Loucy (cell line): ENCODE measurements at regions not wholly inside any gene's neighbourhood (a gene's known extent, or its start where the extent isn't known, plus 50 kb on each side); places are given as distances from the start of the nearest gene placed in this dataset.

Experiments
- H2AFZ ChIP-seq: fragments of 200-600 bp; sonication (generic); 2 replicates; pipeline ENCODE4 v1.6.0; 2016; ENCODE audit warnings: antibody characterized with exemption, mild to moderate bottlenecking, low read length, moderate library complexity
- H3F3A ChIP-seq: fragments of 200-600 bp; 2 replicates; pipeline ENCODE4 v1.6.0; 2016; ENCODE audit warnings: antibody characterized with exemption, low read depth, mild to moderate bottlenecking
- H3K27me3 ChIP-seq: fragments of 200-600 bp; sonication (generic); 2 replicates; pipeline ENCODE4 v1.6.1; 2014; ENCODE audit warnings: low read length, mild to moderate bottlenecking; ENCODE audit not compliant: insufficient read depth, poor library complexity, severe bottlenecking
- H3K36me3 ChIP-seq: fragments of 200-600 bp; sonication (generic); 2 replicates; pipeline ENCODE4 v1.6.1; 2016; ENCODE audit warnings: low read length; ENCODE audit not compliant: insufficient read depth
- H3K4me1 ChIP-seq: fragments of 200-600 bp; sonication (generic); 2 replicates; pipeline ENCODE4 v1.5.1; 2014; ENCODE audit warnings: low read length, mild to moderate bottlenecking; ENCODE audit not compliant: insufficient read depth, poor library complexity, severe bottlenecking
- H3K4me2 ChIP-seq: fragments of 200-600 bp; sonication (generic); 2 replicates; pipeline ENCODE4 v1.6.0; 2014; ENCODE audit warnings: antibody characterized with exemption, low read length, low read depth, mild to moderate bottlenecking; ENCODE audit not compliant: poor library complexity, severe bottlenecking
- H3K4me3 ChIP-seq: fragments of 200-600 bp; sonication (generic); 2 replicates; pipeline ENCODE4 v1.5.1; 2014; ENCODE audit warnings: low read length, mild to moderate bottlenecking, mixed read lengths; ENCODE audit not compliant: poor library complexity, severe bottlenecking
- H3K79me2 ChIP-seq: fragments of 200-600 bp; sonication (generic); 2 replicates; pipeline ENCODE4 v1.6.1; 2014; ENCODE audit warnings: low read length; ENCODE audit not compliant: insufficient read depth
- H3K9ac ChIP-seq: fragments of 200-600 bp; sonication (generic); 2 replicates; pipeline ENCODE4 v1.6.0; 2014; ENCODE audit warnings: mild to moderate bottlenecking, low read depth, low read length, moderate library complexity; ENCODE audit not compliant: poor library complexity, severe bottlenecking
- H3K9me2 ChIP-seq: fragments of 200-600 bp; sonication (generic); replicated peaks from 2 replicates; pipeline ENCODE4 v1.6.1; 2016; ENCODE audit warnings: low read depth, low read length, mixed read lengths
- H3K9me3 ChIP-seq: fragments of 200-600 bp; sonication (generic); 2 replicates; pipeline ENCODE4 v1.6.1; 2014; ENCODE audit warnings: mild to moderate bottlenecking, antibody characterized with exemption, low read length, low read depth; ENCODE audit not compliant: insufficient read depth
- H4K20me1 ChIP-seq: fragments of 200-600 bp; sonication (generic); 2 replicates; pipeline ENCODE4 v1.6.0; 2014; ENCODE audit warnings: antibody characterized with exemption, low read length, mild to moderate bottlenecking; ENCODE audit not compliant: insufficient read depth, poor library complexity, severe bottlenecking
- CTCF ChIP-seq: fragments of 200-600 bp; sonication (generic); conservative IDR thresholded peaks from 2 replicates; pipeline ENCODE4 v1.5.1; 2014; ENCODE audit warnings: mild to moderate bottlenecking, antibody characterized with exemption, low read length
- EZH2phosphoT487 ChIP-seq: fragments of 200-600 bp; IDR thresholded peaks from 2 replicates; pipeline ENCODE4 v1.6.1; 2018; ENCODE audit warnings: antibody characterized with exemption, mild to moderate bottlenecking, moderate library complexity, borderline replicate concordance

- TF ChIP-seq EZH2phosphoT487 (no peak), CTCF (no peak)
- no peaks in the 10 kb centered on the region for H3K79me2 ChIP-seq
- no peak overlapping the region for H2AFZ ChIP-seq
- H3K4me3 ChIP-seq, result no peak overlapping the region
- no peaks in the 10 kb centered on the region for H4K20me1 ChIP-seq
- H3F3A ChIP-seq, result no peaks in the 10 kb centered on the region
- no peaks in the 10 kb centered on the region for H3K36me3 ChIP-seq
- no peak overlapping the region for H3K4me2 ChIP-seq
- no peaks in the 10 kb centered on the region for H3K9me3 ChIP-seq
- H3K4me1 ChIP-seq, result no peaks in the 10 kb centered on the region
- H3K9ac ChIP-seq, result no peak overlapping the region
- no peaks in the 10 kb centered on the region for H3K9me2 ChIP-seq
- H3K27me3 ChIP-seq, result no peaks in the 10 kb centered on the region
Measured at GRCh38 chr16:86777381-86777946, 199.1 kb downstream of the FOXL1 start.

- H3K4me3 ChIP-seq, result no peak overlapping the region
- H3K79me2 ChIP-seq, result no peaks in the 10 kb centered on the region
- H3K9me2 ChIP-seq, result no peaks in the 10 kb centered on the region
- H4K20me1 ChIP-seq, result no peaks in the 10 kb centered on the region
- no peaks in the 10 kb centered on the region for H3F3A ChIP-seq
- H3K9me3 ChIP-seq, result no peaks in the 10 kb centered on the region
- no peaks in the 10 kb centered on the region for H3K36me3 ChIP-seq
- H3K4me1 ChIP-seq, result no peaks in the 10 kb centered on the region
- no peak overlapping the region for H2AFZ ChIP-seq
- no peak overlapping the region for H3K9ac ChIP-seq
- no peaks in the 10 kb centered on the region for H3K27me3 ChIP-seq
- TF ChIP-seq CTCF (no peak), EZH2phosphoT487 (no peak)
- H3K4me2 ChIP-seq, result no peak overlapping the region
Measured at GRCh38 chr16:86778108-86778745, 199.9 kb downstream of the FOXL1 start.

- Histone ChIP-seq H3K4me3 (no peak overlapping the region), H3K36me3 (no peaks in the 10 kb centered on the region), H4K20me1 (no peaks in the 10 kb centered on the region), H3K79me2 (no peaks in the 10 kb centered on the region), H3K9me3 (no peaks in the 10 kb centered on the region), H3K4me2 (no peak overlapping the region), H3K9me2 (no peaks in the 10 kb centered on the region), H3K4me1 (no peaks in the 10 kb centered on the region), H3F3A (no peaks in the 10 kb centered on the region), H3K9ac (no peak overlapping the region), H2AFZ (no peak overlapping the region), H3K27me3 (no peaks in the 10 kb centered on the region)
- no peak for TF ChIP-seq EZH2phosphoT487
- no peak for TF ChIP-seq CTCF
Measured at GRCh38 chr16:86778978-86779377, 200.6 kb downstream of the FOXL1 start.
